ENCODE measurements at regions not wholly inside any gene's neighbourhood (a gene's known extent, or its start where the extent isn't known, plus 50 kb on each side); places are given as distances from the start of the nearest gene placed in this dataset.

DNA sequence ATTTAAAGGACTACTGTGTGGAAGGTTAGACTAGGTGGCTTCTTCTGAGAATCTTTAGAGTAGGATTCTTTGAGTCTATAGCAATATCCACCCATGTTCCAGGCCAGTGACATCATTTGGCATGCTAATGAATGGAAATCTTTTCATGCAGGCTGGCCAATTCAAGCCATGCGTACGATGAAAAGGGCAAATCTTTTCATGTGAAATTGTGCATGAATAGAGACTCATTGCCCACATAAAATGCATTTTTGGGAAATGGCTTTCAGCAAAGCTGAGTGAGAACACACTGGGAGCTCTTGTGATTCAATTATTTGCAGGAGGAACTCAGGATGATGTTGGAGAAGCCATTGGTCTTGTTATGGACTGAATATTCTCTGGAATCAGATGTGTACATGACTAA lies 324.9 kb upstream of the DAB1 start:
- TF ChIP-seq, protein P1, sequence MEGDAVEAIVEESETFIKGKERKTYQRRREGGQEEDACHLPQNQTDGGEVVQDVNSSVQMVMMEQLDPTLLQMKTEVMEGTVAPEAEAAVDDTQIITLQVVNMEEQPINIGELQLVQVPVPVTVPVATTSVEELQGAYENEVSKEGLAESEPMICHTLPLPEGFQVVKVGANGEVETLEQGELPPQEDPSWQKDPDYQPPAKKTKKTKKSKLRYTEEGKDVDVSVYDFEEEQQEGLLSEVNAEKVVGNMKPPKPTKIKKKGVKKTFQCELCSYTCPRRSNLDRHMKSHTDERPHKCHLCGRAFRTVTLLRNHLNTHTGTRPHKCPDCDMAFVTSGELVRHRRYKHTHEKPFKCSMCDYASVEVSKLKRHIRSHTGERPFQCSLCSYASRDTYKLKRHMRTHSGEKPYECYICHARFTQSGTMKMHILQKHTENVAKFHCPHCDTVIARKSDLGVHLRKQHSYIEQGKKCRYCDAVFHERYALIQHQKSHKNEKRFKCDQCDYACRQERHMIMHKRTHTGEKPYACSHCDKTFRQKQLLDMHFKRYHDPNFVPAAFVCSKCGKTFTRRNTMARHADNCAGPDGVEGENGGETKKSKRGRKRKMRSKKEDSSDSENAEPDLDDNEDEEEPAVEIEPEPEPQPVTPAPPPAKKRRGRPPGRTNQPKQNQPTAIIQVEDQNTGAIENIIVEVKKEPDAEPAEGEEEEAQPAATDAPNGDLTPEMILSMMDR (IDR thresholded peaks at IDR 0.05; ENCODE audit: control extremely low read depth, extremely low read depth, low read depth, missing control alignments) = no peak
- CTCF ChIA-PET = no interaction called here
- POLR2A ChIA-PET = no interaction called here
- DNase-seq (ENCODE audit: extremely low spot score) = no peak

DNA sequence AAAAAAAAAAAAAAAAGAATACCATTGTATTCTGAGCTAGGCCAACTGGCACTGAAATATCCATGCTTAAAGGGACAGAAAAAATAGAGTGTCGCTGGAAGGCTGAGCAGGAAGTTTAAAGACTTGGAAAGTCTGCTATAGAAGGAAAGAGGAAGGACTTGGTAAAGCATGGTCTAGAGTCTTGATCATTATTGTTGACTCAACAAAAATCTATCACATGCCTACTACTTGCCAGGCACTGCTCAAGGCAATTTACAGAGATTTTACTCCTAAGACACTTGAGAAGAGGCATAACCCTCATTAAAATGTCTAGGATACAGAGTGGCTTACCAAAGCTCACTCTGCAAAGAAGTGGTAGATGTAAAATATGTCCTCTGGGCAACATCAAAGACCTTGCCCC lies 324.0 kb upstream of the DAB1 start:
- DNase-seq (ENCODE audit: extremely low spot score) = no peak
- ChIA-PET CTCF (no interaction called here), POLR2A (no interaction called here)
- TF ChIP-seq, protein P1 (IDR thresholded peaks at IDR 0.05; ENCODE audit: control extremely low read depth, extremely low read depth, low read depth, missing control alignments) = no peak

DNA sequence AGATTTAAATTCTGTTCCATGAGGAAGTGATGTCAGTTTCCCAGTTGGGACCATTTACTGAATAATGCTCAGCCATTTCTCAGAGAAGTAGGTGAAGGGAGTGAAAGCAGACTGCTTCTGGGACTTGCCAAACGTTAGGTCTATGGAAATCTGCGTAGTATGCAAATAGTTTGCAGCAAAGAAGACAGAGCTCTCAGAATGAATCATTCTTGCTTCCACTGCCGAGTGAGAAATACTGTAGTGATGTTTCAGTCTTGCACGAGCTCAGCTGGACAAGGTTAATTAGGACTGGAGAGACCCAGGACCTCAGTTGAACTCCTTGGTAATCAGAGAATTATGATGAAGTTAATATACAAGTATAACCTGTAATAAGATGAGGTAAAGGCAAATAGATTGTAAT lies 317.7 kb upstream of the DAB1 start:
- ChIA-PET POLR2A (no interaction called here), CTCF (no interaction called here)
- peak; percentile 14 for DNase-seq (ENCODE audit: extremely low spot score)
- TF ChIP-seq, protein P1 (IDR thresholded peaks at IDR 0.05; ENCODE audit: control extremely low read depth, extremely low read depth, low read depth, missing control alignments) = no peak

DNA sequence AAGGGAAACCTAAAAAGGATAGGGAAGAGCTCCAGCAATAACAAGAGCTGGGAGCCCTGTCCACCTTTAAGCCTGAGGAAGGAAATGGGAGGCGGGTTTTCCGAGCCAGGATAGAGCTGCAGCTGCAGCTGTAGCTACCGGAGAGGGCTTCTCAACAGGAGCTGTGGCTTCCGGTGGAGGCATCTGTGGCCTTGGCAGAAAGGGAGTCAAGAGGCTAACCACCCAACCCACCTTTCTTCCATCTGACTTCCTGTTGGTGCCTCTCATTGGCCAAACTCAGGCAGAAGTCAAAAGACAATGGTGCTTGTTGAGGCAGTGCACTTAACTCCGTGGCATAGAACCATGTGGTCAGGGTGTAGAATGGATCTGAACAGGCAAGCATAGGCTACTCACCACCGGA lies 313.1 kb upstream of the DAB1 start:
- TF ChIP-seq, protein P1 (IDR thresholded peaks at IDR 0.05; ENCODE audit: control extremely low read depth, extremely low read depth, low read depth, missing control alignments) = no peak
- ChIA-PET CTCF (no interaction called here), POLR2A (no interaction called here)
- no peak for DNase-seq (ENCODE audit: extremely low spot score)

DNA sequence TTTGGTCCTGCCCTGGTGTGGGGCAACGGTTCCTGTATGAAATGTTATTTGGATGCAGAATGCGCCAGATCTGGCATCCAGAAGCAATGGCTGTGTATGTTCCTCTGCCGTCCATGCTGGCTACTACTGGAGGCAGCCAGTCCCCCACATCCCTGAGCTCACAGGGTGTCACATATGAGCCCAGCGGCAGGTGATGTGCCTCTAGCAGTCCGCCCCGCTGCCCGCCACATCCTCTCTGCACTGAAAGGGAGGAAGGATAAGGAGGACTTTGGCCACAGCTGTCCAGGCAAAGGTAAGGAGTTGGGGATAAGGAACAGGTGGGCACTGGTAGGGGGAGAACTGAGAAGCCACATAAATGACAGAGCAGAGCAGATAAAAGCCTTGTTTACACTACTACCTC lies 305.3 kb upstream of the DAB1 start:
- TF ChIP-seq, protein P1 (IDR thresholded peaks at IDR 0.05; ENCODE audit: control extremely low read depth, extremely low read depth, low read depth, missing control alignments) = no peak
- ChIA-PET POLR2A (no interaction called here), CTCF (no interaction called here)
- no peak for DNase-seq (ENCODE audit: extremely low spot score)

DNA sequence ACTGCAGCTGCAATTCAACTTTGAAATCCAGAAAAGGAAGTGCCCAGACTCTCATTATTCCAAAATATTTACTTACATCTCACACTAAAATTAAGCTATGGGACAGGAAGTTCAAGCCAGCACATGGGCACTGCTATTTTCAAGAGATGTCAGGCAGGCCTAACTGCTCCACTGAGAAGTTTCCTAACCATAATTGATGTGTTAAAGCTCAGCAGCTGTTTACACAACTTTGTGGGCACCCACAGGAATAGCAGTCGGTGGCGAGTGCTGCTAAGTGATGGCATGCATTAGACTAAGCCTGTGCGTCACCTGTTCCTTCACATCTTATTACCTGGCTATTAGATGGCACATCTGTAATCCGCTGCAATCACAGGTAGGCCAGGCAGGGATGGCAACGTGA lies 303.3 kb upstream of the DAB1 start:
- DNase-seq (ENCODE audit: extremely low spot score) = no peak
- TF ChIP-seq, protein P1 (IDR thresholded peaks at IDR 0.05; ENCODE audit: control extremely low read depth, extremely low read depth, low read depth, missing control alignments) = no peak
- CTCF ChIA-PET = interaction anchor here (0.9 to 1.1 kb wide), 2 partner anchors 11 to 25 kb away, joined by 3 read pairs; no protein-coding TSS in a partner anchor
- POLR2A ChIA-PET = no interaction called here

DNA sequence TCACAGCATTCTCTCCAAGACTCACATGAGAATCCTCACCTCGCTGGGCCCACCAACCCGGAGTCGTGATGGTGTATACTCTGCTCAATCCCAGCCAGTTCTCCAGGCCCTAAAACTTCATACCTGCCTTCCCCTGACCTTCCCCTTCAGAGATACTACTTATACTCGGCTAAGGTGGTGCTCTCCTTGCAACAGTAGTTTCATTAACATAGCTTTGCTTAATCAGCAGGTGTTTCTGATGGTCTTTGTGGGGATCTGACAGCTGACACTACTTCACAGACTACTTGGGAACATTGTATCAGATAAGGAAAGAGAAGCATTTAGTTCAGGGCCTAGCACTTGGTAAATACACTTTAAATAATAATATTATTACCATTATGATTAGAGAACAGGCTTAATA lies 301.5 kb upstream of the DAB1 start:
- no peak for DNase-seq (ENCODE audit: extremely low spot score)
- TF ChIP-seq, protein P1 (IDR thresholded peaks at IDR 0.05; ENCODE audit: control extremely low read depth, extremely low read depth, low read depth, missing control alignments) = no peak
- CTCF ChIA-PET = interaction anchor here (1.1 to 1.5 kb wide), 2 partner anchors 14 to 27 kb away, joined by 3 read pairs; no protein-coding TSS in a partner anchor
- POLR2A ChIA-PET = no interaction called here

All from GM10248 (cell line).